ENCODE measurements at regions not wholly inside any gene's neighbourhood (a gene's known extent, or its start where the extent isn't known, plus 50 kb on each side); places are given as distances from the start of the nearest gene placed in this dataset.

- Histone ChIP-seq H2AK5ac (ENCODE audit: insufficient read length, low read length) (no peak overlapping the region), H3K27me3 (ENCODE audit: insufficient read depth, low read length) (no peaks in the 10 kb centered on the region), H2AFZ (ENCODE audit: low read length) (no peak overlapping the region), H2BK12ac (ENCODE audit: insufficient read length, low read depth, low read length) (no peak overlapping the region), H3K18ac (ENCODE audit: insufficient read length, low read depth, low read length) (no peak overlapping the region), H3K14ac (ENCODE audit: insufficient read depth, low read length) (no peak overlapping the region), H3K4me2 (ENCODE audit: insufficient read depth, insufficient read length, low read length) (no peak overlapping the region), H3K56ac (ENCODE audit: insufficient read length, low read depth, low read length) (no peak overlapping the region), H4K8ac (replicated peaks; ENCODE audit: insufficient read length, low read depth, low read length) (no peak overlapping the region), H3K9me3 (ENCODE audit: control insufficient read depth, low read depth, low read length) (no peaks in the 10 kb centered on the region), H3K79me1 (ENCODE audit: insufficient read depth, low read depth, low read length, poor library complexity, severe bottlenecking) (no peaks in the 10 kb centered on the region), H4K91ac (ENCODE audit: insufficient read length, low read depth, low read length) (no peak overlapping the region), H2BK20ac (ENCODE audit: low read depth, low read length, poor library complexity, severe bottlenecking) (no peak overlapping the region), H2BK120ac (ENCODE audit: low read depth, low read length, poor library complexity, severe bottlenecking) (no peak overlapping the region), H3T11ph (ENCODE audit: low read length) (no peak overlapping the region), H3K4ac (ENCODE audit: low read depth, low read length) (no peak overlapping the region), H2BK15ac (ENCODE audit: low read depth, low read length) (no peak overlapping the region), H3K9ac (ENCODE audit: extremely low read depth, insufficient read length, low read length) (no peak overlapping the region), H2BK5ac (ENCODE audit: insufficient read length, low read length) (no peak overlapping the region), H3K23ac (ENCODE audit: insufficient read length, low read depth, low read length) (no peak overlapping the region), H3K27ac (ENCODE audit: insufficient read length, low read depth, low read length) (no peak overlapping the region), H3K79me2 (ENCODE audit: insufficient read depth, low read length) (no peaks in the 10 kb centered on the region), H4K5ac (ENCODE audit: insufficient read length, low read depth, low read length) (no peak overlapping the region), H3K4me1 (ENCODE audit: insufficient read depth, low read length) (no peaks in the 10 kb centered on the region), H3K23me2 (ENCODE audit: insufficient read length, low read depth, low read length, poor library complexity, severe bottlenecking) (no peaks in the 10 kb centered on the region), H4K20me1 (ENCODE audit: control insufficient read depth, insufficient read depth, insufficient read length) (no peaks in the 10 kb centered on the region)
- H3K36me3 Mint-ChIP-seq (ENCODE audit: insufficient read depth in 1 of 3, low read depth in 3 of 3), result no peaks in the 10 kb centered on the region
- TF ChIP-seq CTCF (conservative IDR thresholded peaks at IDR 0.05), result no peak
- H3K4me1 Mint-ChIP-seq, result no peaks in the 10 kb centered on the region
- no peak overlapping the region for H3K4me3 Mint-ChIP-seq
- DNase-seq, result no peak
- no peak overlapping the region for H3K27ac Mint-ChIP-seq
- no peaks in the 10 kb centered on the region for H3K9me3 Mint-ChIP-seq
- H3K27me3 Mint-ChIP-seq (ENCODE audit: low read depth), result no peaks in the 10 kb centered on the region; the same call in 1 of the 2 replicates
Observed at GRCh38 chr5:20212701-20213100, 224.7 kb upstream of the CDH18 start.
